OCI-LY7 (cell line): ENCODE measurements at regions not wholly inside any gene's neighbourhood (a gene's known extent, or its start where the extent isn't known, plus 50 kb on each side); places are given as distances from the start of the nearest gene placed in this dataset.

Source experiments
- BruUV-seq: library from RNA; stranded (reverse); fragments of 400-500 nt; replicated peaks from 2 replicates; lab custom pipeline; 2021; lab: Mats Ljungman, UMichigan
- CTCF ChIA-PET: fragments of 300-600 bp; sonication (Branson Sonifier 250); formaldehyde crosslinking; loops from one replicate; lab custom pipeline; 2022; ENCODE audit warnings: antibody characterized with exemption; ENCODE audit not compliant: unreplicated experiment; lab: Charles Lee
- POLR2A ChIA-PET: fragments of 300-600 bp; sonication (Branson Sonifier 250); formaldehyde crosslinking; loops from one replicate; lab custom pipeline; 2022; ENCODE audit warnings: antibody characterized with exemption; lab: Charles Lee
- DNase-seq: peaks from one replicate; pipeline ENCODE4 v3.0.0-alpha.2; 2015; ENCODE audit warnings: low spot score
- H2AFZ ChIP-seq: fragments of 200-600 bp; sonication (generic), shearing (Covaris generic); 2 replicates; pipeline ENCODE4 v1.6.1; 2014; ENCODE audit warnings: mild to moderate bottlenecking, antibody characterized with exemption, low read length, moderate library complexity
- H3K27ac ChIP-seq: fragments of 200-600 bp; sonication (generic); 2 replicates; pipeline ENCODE4 v1.5.1; 2014; ENCODE audit warnings: mixed run types, low read depth, mild to moderate bottlenecking, moderate library complexity, low read length, inconsistent platforms; ENCODE audit not compliant: poor library complexity, severe bottlenecking
- H3K36me3 ChIP-seq: fragments of 200-600 bp; sonication (generic); 2 replicates; pipeline ENCODE4 v1.6.1; 2014; ENCODE audit warnings: mild to moderate bottlenecking, antibody characterized with exemption, low read length, moderate library complexity, mixed read lengths; ENCODE audit not compliant: insufficient read depth
- H3K4me1 ChIP-seq: fragments of 200-600 bp; sonication (generic); 2 replicates; pipeline ENCODE4 v1.5.1; 2014; ENCODE audit warnings: mild to moderate bottlenecking, low read length; ENCODE audit not compliant: insufficient read depth, poor library complexity, severe bottlenecking
- H3K4me2 ChIP-seq: fragments of 200-600 bp; sonication (generic); 2 replicates; pipeline ENCODE4 v1.6.1; 2014; ENCODE audit warnings: mild to moderate bottlenecking, low read length
- H3K4me3 ChIP-seq: fragments of 200-600 bp; sonication (generic); 2 replicates; pipeline ENCODE4 v1.5.1; 2014; ENCODE audit warnings: mild to moderate bottlenecking, low read depth, low read length; ENCODE audit not compliant: poor library complexity, severe bottlenecking
- H3K79me2 ChIP-seq: fragments of 200-600 bp; sonication (generic); 2 replicates; pipeline ENCODE4 v1.6.1; 2016; ENCODE audit warnings: low read depth, mild to moderate bottlenecking, low read length, moderate library complexity, mixed read lengths; ENCODE audit not compliant: insufficient read depth
- H3K9me2 ChIP-seq: fragments of 200-600 bp; sonication (generic); 2 replicates; pipeline ENCODE4 v1.6.1; 2016; ENCODE audit warnings: mild to moderate bottlenecking, low read length, mixed read lengths; ENCODE audit not compliant: insufficient read depth
- H3K9me3 ChIP-seq: fragments of 200-600 bp; sonication (generic); 2 replicates; pipeline ENCODE4 v1.6.1; 2014; ENCODE audit warnings: mild to moderate bottlenecking, mixed run types, low read length, mixed read lengths
- H4K20me1 ChIP-seq: fragments of 200-600 bp; sonication (generic); 2 replicates; pipeline ENCODE4 v1.6.1; 2014; ENCODE audit warnings: mild to moderate bottlenecking, antibody characterized with exemption, low read length, moderate library complexity, mixed read lengths; ENCODE audit not compliant: insufficient read depth
- CTCF ChIP-seq: fragments of 200-600 bp; sonication (generic); conservative IDR thresholded peaks from 2 replicates; pipeline ENCODE4 v1.5.1; 2014; ENCODE audit warnings: mild to moderate bottlenecking, antibody characterized with exemption, low read length, moderate library complexity, mixed read lengths
- EZH2phosphoT487 ChIP-seq: fragments of 200-600 bp; sonication (generic); IDR thresholded peaks from 2 replicates; pipeline ENCODE4 v1.6.1; 2018; ENCODE audit warnings: low read depth, borderline replicate concordance, mild to moderate bottlenecking, mixed run types, antibody characterized with exemption, low read length, moderate library complexity, mixed read lengths
- intact Hi-C: fragments of 100-400 bp; cut with micrococcal nuclease; formaldehyde crosslinking; loops from one replicate; pipeline ENCODE4 v1.10.0; 2022; ENCODE audit not compliant: unreplicated experiment

GRCh38 chr11:29093416-29094120 lies 923.3 kb downstream of the KCNA4 start:
- Histone ChIP-seq H3K4me1 (no peaks in the 10 kb centered on the region), H3K36me3 (no peaks in the 10 kb centered on the region), H3K79me2 (no peaks in the 10 kb centered on the region), H3K4me2 (no peak overlapping the region), H2AFZ (no peak overlapping the region), H3K9me3 (no peaks in the 10 kb centered on the region), H3K4me3 (no peak overlapping the region), H4K20me1 (no peaks in the 10 kb centered on the region), H3K27ac (no peak overlapping the region), H3K9me2 (no peaks in the 10 kb centered on the region)
- CTCF ChIA-PET, result no interaction called here
- no peak for TF ChIP-seq CTCF
- TF ChIP-seq EZH2phosphoT487, result no peak
- POLR2A ChIA-PET, result no interaction called here
- DNase-seq, result no peak
- intact Hi-C loops, result no loop called here
- BruUV-seq, result no TSS peak

GRCh38 chr11:29087200-29087812 lies 929.5 kb downstream of the KCNA4 start:
- H3K36me3 ChIP-seq, result no peaks in the 10 kb centered on the region
- H3K9me3 ChIP-seq, result no peaks in the 10 kb centered on the region
- intact Hi-C loops, result no loop called here
- H2AFZ ChIP-seq, result no peak overlapping the region
- no TSS peak for BruUV-seq
- H3K4me1 ChIP-seq, result no peaks in the 10 kb centered on the region
- no peak overlapping the region for H3K27ac ChIP-seq
- no peak overlapping the region for H3K4me2 ChIP-seq
- no peaks in the 10 kb centered on the region for H4K20me1 ChIP-seq
- H3K9me2 ChIP-seq, result no peaks in the 10 kb centered on the region
- no peak for DNase-seq
- POLR2A ChIA-PET, result interaction anchor here (0.6 kb wide), 1 partner anchor 18 kb away, joined by 4 read pairs; no protein-coding TSS in a partner anchor
- H3K79me2 ChIP-seq, result no peaks in the 10 kb centered on the region
- TF ChIP-seq EZH2phosphoT487, result no peak
- TF ChIP-seq CTCF, result no peak
- CTCF ChIA-PET, result no interaction called here
- H3K4me3 ChIP-seq, result no peak overlapping the region

GRCh38 chr11:29075726-29076125 lies 941.1 kb downstream of the KCNA4 start:
- Histone ChIP-seq H2AFZ (no peak overlapping the region), H3K4me3 (no peak overlapping the region), H3K27ac (no peak overlapping the region), H3K4me2 (no peak overlapping the region), H3K4me1 (no peaks in the 10 kb centered on the region), H3K36me3 (no peaks in the 10 kb centered on the region), H3K79me2 (no peaks in the 10 kb centered on the region), H3K9me2 (no peaks in the 10 kb centered on the region), H4K20me1 (no peaks in the 10 kb centered on the region), H3K9me3 (no peaks in the 10 kb centered on the region)
- TF ChIP-seq CTCF (no peak), EZH2phosphoT487 (no peak)
- BruUV-seq, result no TSS peak
- no peak for DNase-seq
- ChIA-PET POLR2A (no interaction called here), CTCF (no interaction called here)
- intact Hi-C loops, result no loop called here
